IMR-90 (cell line): ENCODE measurements at regions not wholly inside any gene's neighbourhood (a gene's known extent, or its start where the extent isn't known, plus 50 kb on each side); places are given as distances from the start of the nearest gene placed in this dataset.

ENCODE experiments used
- CTCF ChIP-seq: conservative IDR thresholded peaks from 2 replicates; pipeline ENCODE4 v1.5.1; 2012; ENCODE audit warnings: mild to moderate bottlenecking, low read depth, low read length, improper control_type of control experiment
- MAZ ChIP-seq: IDR thresholded peaks from 2 replicates; pipeline ENCODE4 v1.6.1; 2012; ENCODE audit warnings: low read depth, mild to moderate bottlenecking, low read length, improper control_type of control experiment, moderate library complexity, borderline replicate concordance
- MXI1 ChIP-seq: IDR thresholded peaks from 2 replicates; pipeline ENCODE4 v1.6.1; 2012; ENCODE audit warnings: low read depth, mild to moderate bottlenecking, low read length, moderate library complexity, borderline replicate concordance
- POLR2A ChIP-seq: IDR thresholded peaks from 2 replicates; pipeline ENCODE4 v1.6.1; 2012; ENCODE audit warnings: mild to moderate bottlenecking, low read depth, low read length
- RAD21 ChIP-seq: IDR thresholded peaks from 2 replicates; pipeline ENCODE4 v1.6.1; 2012; ENCODE audit warnings: low read length, improper control_type of control experiment
- RFX5 ChIP-seq: IDR thresholded peaks from 2 replicates; pipeline ENCODE4 v1.8.0; 2012; ENCODE audit warnings: low read depth, mild to moderate bottlenecking, low read length, moderate library complexity

DNA sequence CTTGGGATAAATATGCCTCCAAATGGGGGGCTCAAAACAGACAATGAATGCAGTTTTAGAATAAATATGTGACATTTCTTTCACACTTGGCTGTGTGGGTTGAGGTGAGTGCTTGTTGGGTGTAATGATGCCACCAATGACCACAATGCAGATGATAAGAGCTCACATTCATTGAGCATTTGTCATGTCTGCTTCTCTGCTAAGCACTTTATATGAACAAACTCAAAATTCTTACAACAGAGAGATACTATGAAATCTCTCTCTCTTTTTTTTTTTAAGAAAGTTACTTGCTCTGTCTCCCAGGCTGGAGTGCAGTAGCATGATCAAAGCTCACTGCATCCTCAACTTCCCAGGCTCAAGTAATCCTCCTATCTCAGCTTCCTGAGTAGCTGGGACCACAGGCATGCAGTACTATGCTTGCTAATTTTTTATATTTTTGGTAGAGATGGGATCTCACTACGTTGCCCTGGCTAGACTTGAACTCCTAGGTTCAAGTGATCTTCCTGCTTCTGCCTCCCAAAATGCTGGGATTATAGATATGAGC is 185.4 kb downstream of the JCAD start:
- TF ChIP-seq CTCF (no peak), POLR2A (no peak), RFX5 (no peak), MXI1 (no peak), RAD21 (no peak), MAZ (no peak)
